GM11168 (cell line): ENCODE measurements at regions not wholly inside any gene's neighbourhood (a gene's known extent, or its start where the extent isn't known, plus 50 kb on each side); places are given as distances from the start of the nearest gene placed in this dataset.

Experiments used
- in situ Hi-C: fragments of 300-500 bp; cut with MboI; formaldehyde crosslinking; loops from one replicate; pipeline ENCODE4 v1.12.0; 2022; ENCODE audit warnings: low sequenced_read_pairs; ENCODE audit not compliant: unreplicated experiment

GRCh38 chr1:43067233-43067745, 104.8 kb downstream of the EBNA1BP2 start:
- in situ Hi-C loops, result loop anchor here (5.0 kb wide), 1 partner anchor 155 kb away; no protein-coding TSS in a partner anchor

GRCh38 chr1:43066578-43066977, 105.5 kb downstream of the EBNA1BP2 start:
- in situ Hi-C loops, result loop anchor here (5.0 kb wide), 1 partner anchor 154 kb away; no protein-coding TSS in a partner anchor

- in situ Hi-C loops, result loop anchor here (5.0 kb wide), 1 partner anchor 154 kb away; no protein-coding TSS in a partner anchor
Observed at GRCh38 chr1:43065616-43066399, 106.3 kb downstream of the EBNA1BP2 start.

- in situ Hi-C loops, result loop anchor here (5.0 kb wide), 1 partner anchor 153 kb away; no protein-coding TSS in a partner anchor
Observed at GRCh38 chr1:43065191-43065590, 106.5 kb upstream of the SLC2A1 start.

- in situ Hi-C loops, result no loop called here
Observed at GRCh38 chr1:43063394-43064219, 104.9 kb upstream of the SLC2A1 start.

GRCh38 chr1:43062527-43063095, 103.9 kb upstream of the SLC2A1 start:
- in situ Hi-C loops, result no loop called here

- in situ Hi-C loops, result no loop called here
Observed at GRCh38 chr1:43061757-43062156, 103.1 kb upstream of the SLC2A1 start.

- in situ Hi-C loops, result no loop called here
Observed at GRCh38 chr1:43059640-43060574, 101.2 kb upstream of the SLC2A1 start.

- in situ Hi-C loops, result no loop called here
Observed at GRCh38 chr1:43058545-43059360, 100.1 kb upstream of the SLC2A1 start.

GRCh38 chr1:43058056-43058455, 99.4 kb upstream of the SLC2A1 start:
- in situ Hi-C loops, result no loop called here

- in situ Hi-C loops, result no loop called here
Observed at GRCh38 chr1:43057567-43057966, 98.9 kb upstream of the SLC2A1 start.

GRCh38 chr1:43056981-43057391, 98.3 kb upstream of the SLC2A1 start:
- in situ Hi-C loops, result no loop called here

- in situ Hi-C loops, result no loop called here
Observed at GRCh38 chr1:43056460-43056859, 97.8 kb upstream of the SLC2A1 start.

GRCh38 chr1:43054961-43055360, 96.3 kb upstream of the SLC2A1 start:
- in situ Hi-C loops, result no loop called here

- in situ Hi-C loops, result no loop called here
Observed at GRCh38 chr1:43052786-43053439, 94.2 kb upstream of the SLC2A1 start.

GRCh38 chr1:43052322-43052721, 93.7 kb upstream of the SLC2A1 start:
- in situ Hi-C loops, result no loop called here

GRCh38 chr1:43049481-43049880, 90.8 kb upstream of the SLC2A1 start:
- in situ Hi-C loops, result no loop called here

- in situ Hi-C loops, result no loop called here
Observed at GRCh38 chr1:43048601-43049011, 89.9 kb upstream of the SLC2A1 start.
